Erythroblast (primary cell): ENCODE measurements at regions not wholly inside any gene's neighbourhood (a gene's known extent, or its start where the extent isn't known, plus 50 kb on each side); places are given as distances from the start of the nearest gene placed in this dataset.

Source experiments
- GATA1 ChIP-seq: IDR thresholded peaks from 2 replicates; pipeline ENCODE4 v1.6.1; 2011; ENCODE audit warnings: low read depth, mild to moderate bottlenecking, control low read depth, low read length, moderate library complexity
- POLR2A ChIP-seq: IDR thresholded peaks from 2 replicates; pipeline ENCODE4 v1.6.1; 2011; ENCODE audit warnings: mild to moderate bottlenecking, low read length

- no peak for TF ChIP-seq POLR2A
- no peak for TF ChIP-seq GATA1
These were observed 68.0 kb upstream of the PLS3 start for GRCh38 chrX:115493015-115493414.
